Nephron (organoid): ENCODE measurements at regions not wholly inside any gene's neighbourhood (a gene's known extent, or its start where the extent isn't known, plus 50 kb on each side); places are given as distances from the start of the nearest gene placed in this dataset.

ENCODE experiments used
- H3K27ac Mint-ChIP-seq, 3 experiments: 2 replicates each; pipeline ENCODE4 v1.8.0; 2020; ENCODE audit warnings: mixed read lengths in 3 of 3, mild to moderate bottlenecking in 2 of 3, moderate library complexity in 1 of 3
- H3K27me3 Mint-ChIP-seq: 2 replicates; pipeline ENCODE4 v1.8.0; 2021; ENCODE audit warnings: low read depth, mild to moderate bottlenecking, moderate library complexity, mixed read lengths
- H3K36me3 Mint-ChIP-seq: 2 replicates; pipeline ENCODE4 v1.8.0; 2020; ENCODE audit warnings: low read depth, mixed read lengths
- H3K4me1 Mint-ChIP-seq: 2 replicates; pipeline ENCODE4 v1.8.0; 2020; ENCODE audit warnings: mixed read lengths
- H3K4me3 Mint-ChIP-seq, 3 experiments: 2 replicates each; pipeline ENCODE4 v1.8.0; 2020; ENCODE audit warnings: mild to moderate bottlenecking in 3 of 3, mixed read lengths in 3 of 3, moderate library complexity in 2 of 3
- H3K9me3 Mint-ChIP-seq: 2 replicates; pipeline ENCODE4 v1.8.0; 2020; ENCODE audit warnings: mixed read lengths
- TF ChIP-seq, protein P1 (sequence below), 3 experiments: fragments of 200-600 bp; sonication (generic); IDR thresholded peaks; one replicate each; pipeline ENCODE4 v1.5.0; 2021; ENCODE audit warnings: antibody characterized with exemption in 3 of 3; ENCODE audit not compliant: unreplicated experiment in 3 of 3

DNA sequence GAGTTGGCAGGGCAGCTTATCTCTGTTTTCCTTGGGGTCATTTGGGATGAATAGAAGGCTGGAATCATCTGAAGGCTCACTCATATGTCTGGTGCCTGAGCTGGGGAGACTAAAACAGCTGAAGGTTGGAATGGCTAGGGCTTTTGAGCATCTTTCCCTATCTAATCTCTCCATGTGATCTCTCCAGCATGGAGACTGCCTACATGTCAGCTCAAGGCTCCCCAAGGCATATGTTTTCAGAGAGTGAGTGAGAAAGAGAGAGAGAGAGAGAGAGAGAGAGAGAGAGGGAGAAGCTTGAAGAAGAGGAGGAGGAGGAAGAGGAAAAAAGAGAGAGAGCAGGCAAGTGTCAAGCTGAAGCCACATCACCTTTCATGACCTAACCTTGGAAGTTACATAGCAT is 143.4 kb downstream of the EBLN2 start:
- Mint-ChIP-seq H3K27ac (no peak overlapping the region), H3K4me1 (peaks cover 26% of the 10 kb centered on the region), H3K27me3 (peaks cover 7% of the 10 kb centered on the region), H3K36me3 (no peaks in the 10 kb centered on the region), H3K4me3 (no peak overlapping the region), H3K9me3 (no peaks in the 10 kb centered on the region)
- TF ChIP-seq, protein P1, sequence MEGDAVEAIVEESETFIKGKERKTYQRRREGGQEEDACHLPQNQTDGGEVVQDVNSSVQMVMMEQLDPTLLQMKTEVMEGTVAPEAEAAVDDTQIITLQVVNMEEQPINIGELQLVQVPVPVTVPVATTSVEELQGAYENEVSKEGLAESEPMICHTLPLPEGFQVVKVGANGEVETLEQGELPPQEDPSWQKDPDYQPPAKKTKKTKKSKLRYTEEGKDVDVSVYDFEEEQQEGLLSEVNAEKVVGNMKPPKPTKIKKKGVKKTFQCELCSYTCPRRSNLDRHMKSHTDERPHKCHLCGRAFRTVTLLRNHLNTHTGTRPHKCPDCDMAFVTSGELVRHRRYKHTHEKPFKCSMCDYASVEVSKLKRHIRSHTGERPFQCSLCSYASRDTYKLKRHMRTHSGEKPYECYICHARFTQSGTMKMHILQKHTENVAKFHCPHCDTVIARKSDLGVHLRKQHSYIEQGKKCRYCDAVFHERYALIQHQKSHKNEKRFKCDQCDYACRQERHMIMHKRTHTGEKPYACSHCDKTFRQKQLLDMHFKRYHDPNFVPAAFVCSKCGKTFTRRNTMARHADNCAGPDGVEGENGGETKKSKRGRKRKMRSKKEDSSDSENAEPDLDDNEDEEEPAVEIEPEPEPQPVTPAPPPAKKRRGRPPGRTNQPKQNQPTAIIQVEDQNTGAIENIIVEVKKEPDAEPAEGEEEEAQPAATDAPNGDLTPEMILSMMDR (IDR thresholded peaks at IDR 0.05; ENCODE audit: unreplicated experiment in 3 of 3) = no peak

DNA sequence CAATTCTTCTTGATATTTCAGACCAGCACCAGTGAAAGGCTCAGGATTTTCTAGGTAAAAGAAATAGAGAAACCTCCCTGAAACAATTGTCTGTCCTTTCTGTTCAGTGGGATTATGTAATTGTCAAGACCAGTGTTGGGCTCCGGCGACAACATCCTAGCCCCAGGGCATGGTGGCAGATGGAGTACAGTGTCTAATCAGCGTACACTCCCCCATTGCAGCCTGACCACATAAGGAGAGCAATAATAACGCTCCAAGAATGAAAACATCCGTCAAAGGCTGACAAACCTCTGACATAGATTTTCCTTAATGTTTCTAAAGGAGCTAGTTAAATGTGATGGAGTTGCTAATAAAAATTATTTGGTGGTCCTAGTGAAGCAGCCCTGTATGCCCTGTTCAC is 144.6 kb downstream of the EBLN2 start:
- H3K4me1 Mint-ChIP-seq = peaks cover 31% of the 10 kb centered on the region
- H3K36me3 Mint-ChIP-seq = no peaks in the 10 kb centered on the region
- no peaks in the 10 kb centered on the region for H3K9me3 Mint-ChIP-seq
- H3K27ac Mint-ChIP-seq = no peak overlapping the region
- TF ChIP-seq, protein P1 (IDR thresholded peaks at IDR 0.05; ENCODE audit: unreplicated experiment in 3 of 3) = no peak
- H3K27me3 Mint-ChIP-seq = peaks cover 7% of the 10 kb centered on the region
- H3K4me3 Mint-ChIP-seq = no peak overlapping the region

DNA sequence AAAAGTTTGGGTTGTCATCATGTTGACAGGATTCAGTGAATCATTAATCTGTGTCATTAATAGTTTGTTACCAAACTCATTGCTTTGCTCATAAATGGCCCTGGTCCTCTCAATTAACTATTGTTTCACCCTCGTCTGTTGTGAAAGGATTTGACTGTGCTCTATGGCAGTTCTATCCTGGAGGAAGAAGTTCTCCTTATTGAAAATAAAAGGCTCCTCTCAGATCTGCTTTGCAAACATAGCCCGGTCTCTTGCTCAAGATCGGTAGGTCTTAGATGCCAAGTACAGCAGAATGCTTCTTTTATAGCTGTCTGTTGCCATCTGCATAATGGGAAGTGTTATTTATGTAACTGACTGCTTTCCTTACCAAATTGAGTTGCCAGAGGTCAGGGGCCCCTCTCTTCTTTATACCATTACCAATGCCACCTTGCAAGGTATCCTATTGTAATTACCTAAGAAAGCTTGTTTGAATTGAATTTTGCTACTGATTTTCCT is 146.5 kb downstream of the EBLN2 start:
- H3K36me3 Mint-ChIP-seq = no peaks in the 10 kb centered on the region
- peaks cover 10% of the 10 kb centered on the region for H3K27me3 Mint-ChIP-seq
- no peak overlapping the region for H3K27ac Mint-ChIP-seq
- H3K9me3 Mint-ChIP-seq = peaks cover 3% of the 10 kb centered on the region
- peaks cover 28% of the 10 kb centered on the region for H3K4me1 Mint-ChIP-seq
- TF ChIP-seq, protein P1 (IDR thresholded peaks at IDR 0.05; ENCODE audit: unreplicated experiment in 3 of 3) = no peak
- no peak overlapping the region for H3K4me3 Mint-ChIP-seq

DNA sequence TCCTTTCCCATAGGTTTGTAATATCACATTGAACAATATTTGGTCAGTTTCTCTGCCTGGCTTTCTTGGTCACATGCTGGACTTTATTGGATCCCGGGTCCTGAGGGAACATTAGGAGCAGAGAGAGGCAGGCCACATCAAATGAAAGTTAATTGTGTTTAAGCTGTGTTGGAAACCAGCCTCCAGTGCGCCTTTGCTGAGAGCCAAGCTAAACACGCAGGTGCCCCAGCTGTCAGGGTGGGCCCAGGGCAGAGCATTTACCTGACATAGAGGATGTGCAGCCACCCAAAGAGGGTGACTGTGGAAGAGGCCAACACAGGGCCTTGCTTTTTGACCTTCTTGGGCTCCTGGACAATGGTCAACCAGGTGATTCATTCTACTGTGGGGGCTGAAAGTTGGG is 149.3 kb downstream of the EBLN2 start:
- H3K27ac Mint-ChIP-seq = no peak overlapping the region
- no peaks in the 10 kb centered on the region for H3K36me3 Mint-ChIP-seq
- peaks cover 25% of the 10 kb centered on the region for H3K4me1 Mint-ChIP-seq
- no peak overlapping the region for H3K4me3 Mint-ChIP-seq
- TF ChIP-seq, protein P1 (IDR thresholded peaks at IDR 0.05; ENCODE audit: unreplicated experiment in 3 of 3) = no peak
- peaks cover 10% of the 10 kb centered on the region for H3K27me3 Mint-ChIP-seq
- H3K9me3 Mint-ChIP-seq = peaks cover 6% of the 10 kb centered on the region

DNA sequence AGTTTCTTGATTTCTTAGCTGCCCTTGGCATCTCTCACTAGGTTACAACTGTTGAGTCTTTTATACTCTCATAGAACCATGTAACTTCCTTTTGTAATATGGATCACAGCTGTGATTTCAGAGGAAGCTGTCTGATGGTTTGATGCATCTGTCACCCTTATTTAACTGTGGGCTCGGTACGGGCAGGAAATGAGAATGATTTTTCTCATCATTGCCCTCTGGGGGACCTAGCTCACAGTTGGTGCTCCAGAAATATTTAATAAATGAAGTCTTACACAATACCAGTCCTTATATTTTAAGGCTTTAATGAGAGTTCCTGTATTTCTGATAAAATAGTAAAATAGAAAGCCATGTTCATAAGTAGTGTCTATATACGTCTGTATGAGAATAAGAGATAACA is 151.2 kb downstream of the EBLN2 start:
- Mint-ChIP-seq H3K4me3 (no peak overlapping the region), H3K27ac (peak overlapping the region in 1 of 3 experiments; percentile 4), H3K4me1 (peaks cover 26% of the 10 kb centered on the region), H3K27me3 (peaks cover 10% of the 10 kb centered on the region), H3K36me3 (no peaks in the 10 kb centered on the region), H3K9me3 (peaks cover 6% of the 10 kb centered on the region)
- TF ChIP-seq, protein P1 (IDR thresholded peaks at IDR 0.05; ENCODE audit: unreplicated experiment in 3 of 3) = no peak

DNA sequence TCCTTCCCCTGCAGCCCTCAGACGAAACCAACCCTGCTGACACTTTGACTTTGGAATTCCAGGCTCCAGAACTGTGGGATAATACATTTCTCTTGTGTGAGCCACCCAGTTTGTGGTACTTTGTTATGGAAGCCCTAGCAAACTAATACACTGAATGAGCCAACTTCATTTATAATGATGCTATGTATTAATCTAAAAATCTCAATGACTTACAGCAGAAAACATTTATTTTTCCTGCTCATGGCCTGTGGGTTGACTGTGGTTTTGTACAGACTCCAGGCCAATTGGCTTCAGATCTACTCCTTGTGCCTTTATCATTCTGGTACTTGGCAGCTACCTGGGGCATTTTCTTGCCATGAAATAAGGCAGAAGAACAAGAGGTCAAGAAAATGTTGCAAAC is 152.4 kb downstream of the EBLN2 start:
- Mint-ChIP-seq H3K4me3 (no peak overlapping the region), H3K27ac (no peak overlapping the region), H3K9me3 (peaks cover 6% of the 10 kb centered on the region), H3K4me1 (peaks cover 26% of the 10 kb centered on the region), H3K36me3 (no peaks in the 10 kb centered on the region), H3K27me3 (peaks cover 8% of the 10 kb centered on the region)
- TF ChIP-seq, protein P1 (IDR thresholded peaks at IDR 0.05; ENCODE audit: unreplicated experiment in 3 of 3) = no peak
